ENCODE measurements at regions not wholly inside any gene's neighbourhood (a gene's known extent, or its start where the extent isn't known, plus 50 kb on each side); places are given as distances from the start of the nearest gene placed in this dataset.

DNA sequence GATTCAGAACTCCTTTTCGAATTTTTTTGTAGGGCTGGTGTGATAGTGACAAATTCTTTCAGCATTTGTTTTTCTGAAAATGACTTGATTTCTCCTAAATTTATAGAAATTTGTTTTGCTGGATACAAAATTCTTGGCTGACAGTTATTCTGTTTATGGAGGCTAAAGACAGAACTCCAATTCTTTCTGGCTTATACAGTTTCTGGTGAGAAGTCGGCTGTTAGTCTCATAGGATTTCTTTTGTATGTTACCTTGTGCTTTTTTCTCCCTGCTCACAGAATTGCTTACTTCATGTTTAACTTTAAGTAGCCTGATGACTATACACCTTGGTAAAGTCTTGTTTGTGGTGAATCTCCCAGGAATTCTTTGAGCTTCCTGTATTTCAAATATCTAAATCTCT lies 1264.6 kb downstream of the NSUN3 start:
- no CpG with 5 or more reads among the region's 2 CpGs for WGBS (ENCODE audit: insufficient coverage)
- Histone ChIP-seq H3K79me2 (ENCODE audit: insufficient read depth, low read length) (no peaks in the 10 kb centered on the region), H3K4me3 (replicated peaks in 1 of 3; ENCODE audit: low read depth in 2 of 3, low read length in 3 of 3) (no peak overlapping the region), H3K27me3 (ENCODE audit: control insufficient read depth in 2 of 2, insufficient read depth in 2 of 2, low read length in 2 of 2) (no peaks in the 10 kb centered on the region), H3K9me3 (replicated peaks in 1 of 2; ENCODE audit: control insufficient read depth in 1 of 2, insufficient read depth in 1 of 2, low read length in 2 of 2) (peaks cover 20 to 22% of the 10 kb centered on the region in 2 donors), H4K20me1 (ENCODE audit: insufficient read depth, low read length) (no peaks in the 10 kb centered on the region), H2AFZ (ENCODE audit: insufficient read depth, low read depth, low read length, poor library complexity, severe bottlenecking) (no peak overlapping the region), H3K9ac (ENCODE audit: insufficient read depth, low read length, poor library complexity, severe bottlenecking) (no peak overlapping the region), H3K4me2 (replicated peaks; ENCODE audit: extremely low read depth, low read length, poor library complexity, severe bottlenecking) (no peak overlapping the region), H3K4me1 (ENCODE audit: control insufficient read depth in 1 of 2, insufficient read depth in 2 of 2, low read length in 2 of 2) (no peaks in the 10 kb centered on the region), H3K27ac (ENCODE audit: low read depth in 1 of 2, low read length in 2 of 2) (no peak overlapping the region), H3K36me3 (replicated peaks in 1 of 2; ENCODE audit: control insufficient read depth in 1 of 2, insufficient read depth in 2 of 2, low read length in 2 of 2) (no peaks in the 10 kb centered on the region)
- intact Hi-C loops (cut with micrococcal nuclease), result no loop called here
- DNase-seq, result no peak
- Mint-ChIP-seq H3K9me3 (peaks cover 0 to 11% (median 7%) of the 10 kb centered on the region in 7 donors), H3K27me3 (ENCODE audit: low read depth in 3 of 3) (no peaks in the 10 kb centered on the region), H3K4me1 (no peaks in the 10 kb centered on the region), H3K4me3 (no peak overlapping the region), H3K36me3 (no peaks in the 10 kb centered on the region), H3K27ac (no peak overlapping the region)
- TF ChIP-seq, protein P1, sequence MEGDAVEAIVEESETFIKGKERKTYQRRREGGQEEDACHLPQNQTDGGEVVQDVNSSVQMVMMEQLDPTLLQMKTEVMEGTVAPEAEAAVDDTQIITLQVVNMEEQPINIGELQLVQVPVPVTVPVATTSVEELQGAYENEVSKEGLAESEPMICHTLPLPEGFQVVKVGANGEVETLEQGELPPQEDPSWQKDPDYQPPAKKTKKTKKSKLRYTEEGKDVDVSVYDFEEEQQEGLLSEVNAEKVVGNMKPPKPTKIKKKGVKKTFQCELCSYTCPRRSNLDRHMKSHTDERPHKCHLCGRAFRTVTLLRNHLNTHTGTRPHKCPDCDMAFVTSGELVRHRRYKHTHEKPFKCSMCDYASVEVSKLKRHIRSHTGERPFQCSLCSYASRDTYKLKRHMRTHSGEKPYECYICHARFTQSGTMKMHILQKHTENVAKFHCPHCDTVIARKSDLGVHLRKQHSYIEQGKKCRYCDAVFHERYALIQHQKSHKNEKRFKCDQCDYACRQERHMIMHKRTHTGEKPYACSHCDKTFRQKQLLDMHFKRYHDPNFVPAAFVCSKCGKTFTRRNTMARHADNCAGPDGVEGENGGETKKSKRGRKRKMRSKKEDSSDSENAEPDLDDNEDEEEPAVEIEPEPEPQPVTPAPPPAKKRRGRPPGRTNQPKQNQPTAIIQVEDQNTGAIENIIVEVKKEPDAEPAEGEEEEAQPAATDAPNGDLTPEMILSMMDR (IDR thresholded peaks at IDR 0.05), result no peak

DNA sequence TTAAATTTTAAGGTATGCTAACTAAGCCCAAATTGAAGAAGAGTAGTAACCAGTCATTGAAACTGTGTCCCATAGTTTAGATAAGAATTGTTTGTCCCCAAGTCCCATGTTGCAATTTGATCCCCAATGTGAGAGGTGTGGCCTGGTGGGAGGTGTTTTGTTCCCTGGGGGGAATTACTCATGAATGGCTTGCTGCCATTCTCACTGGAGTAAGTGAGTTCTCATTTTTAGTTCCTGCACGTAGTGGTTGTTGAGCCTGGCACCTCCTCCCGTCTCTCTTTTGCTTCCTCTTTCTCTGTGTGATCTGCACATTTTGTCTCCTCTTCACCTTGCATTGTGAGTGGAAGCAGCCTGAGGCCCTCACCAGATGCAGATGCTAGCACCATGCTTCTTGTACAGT lies 1271.0 kb downstream of the NSUN3 start:
- no peaks in the 10 kb centered on the region for H3K79me2 ChIP-seq (ENCODE audit: insufficient read depth, low read length)
- H3K27ac ChIP-seq (ENCODE audit: low read depth in 1 of 2, low read length in 2 of 2), result no peak overlapping the region
- no peak overlapping the region for H3K4me3 ChIP-seq (replicated peaks in 1 of 3; ENCODE audit: low read depth in 2 of 3, low read length in 3 of 3)
- H2AFZ ChIP-seq (ENCODE audit: insufficient read depth, low read depth, low read length, poor library complexity, severe bottlenecking), result no peak overlapping the region
- 43% methylated on average over 2 of the region's 2 CpGs for WGBS (ENCODE audit: insufficient coverage)
- intact Hi-C loops (cut with micrococcal nuclease), result no loop called here
- DNase-seq, result no peak
- TF ChIP-seq, protein P1 (IDR thresholded peaks at IDR 0.05), result no peak
- no peaks in the 10 kb centered on the region for H3K27me3 ChIP-seq (ENCODE audit: control insufficient read depth in 2 of 2, insufficient read depth in 2 of 2, low read length in 2 of 2)
- peaks cover 18 to 19% of the 10 kb centered on the region in 2 donors for H3K9me3 ChIP-seq (replicated peaks in 1 of 2; ENCODE audit: control insufficient read depth in 1 of 2, insufficient read depth in 1 of 2, low read length in 2 of 2)
- no peak overlapping the region for H3K4me3 Mint-ChIP-seq
- no peaks in the 10 kb centered on the region for H3K27me3 Mint-ChIP-seq (ENCODE audit: low read depth in 3 of 3)
- H3K9me3 Mint-ChIP-seq, result peaks cover 0 to 10% (median 4%) of the 10 kb centered on the region in 7 donors
- no peaks in the 10 kb centered on the region for H3K36me3 ChIP-seq (replicated peaks in 1 of 2; ENCODE audit: control insufficient read depth in 1 of 2, insufficient read depth in 2 of 2, low read length in 2 of 2)
- no peak overlapping the region for H3K9ac ChIP-seq (ENCODE audit: insufficient read depth, low read length, poor library complexity, severe bottlenecking)
- H3K36me3 Mint-ChIP-seq, result no peaks in the 10 kb centered on the region
- no peak overlapping the region for H3K27ac Mint-ChIP-seq
- no peaks in the 10 kb centered on the region for H3K4me1 ChIP-seq (ENCODE audit: control insufficient read depth in 1 of 2, insufficient read depth in 2 of 2, low read length in 2 of 2)
- no peaks in the 10 kb centered on the region for H4K20me1 ChIP-seq (ENCODE audit: insufficient read depth, low read length)
- H3K4me2 ChIP-seq (replicated peaks; ENCODE audit: extremely low read depth, low read length, poor library complexity, severe bottlenecking), result no peak overlapping the region
- H3K4me1 Mint-ChIP-seq, result no peaks in the 10 kb centered on the region

Measured in CD14-positive monocyte (primary cell).